CD4-positive, alpha-beta T cell treated with Interleukin-4 for 1 hour (primary cell): ENCODE measurements at regions not wholly inside any gene's neighbourhood (a gene's known extent, or its start where the extent isn't known, plus 50 kb on each side); places are given as distances from the start of the nearest gene placed in this dataset.
"Not testable (repeated sequence)": the region's sequence is repeated elsewhere in the genome, so short reads cannot be mapped to it uniquely, and the experiment has no call there.

ENCODE experiments used
- DNase-seq, 2 donors: peaks; one replicate each; pipeline ENCODE4 v3.0.0-alpha.2; 2020 to 2022

DNA sequence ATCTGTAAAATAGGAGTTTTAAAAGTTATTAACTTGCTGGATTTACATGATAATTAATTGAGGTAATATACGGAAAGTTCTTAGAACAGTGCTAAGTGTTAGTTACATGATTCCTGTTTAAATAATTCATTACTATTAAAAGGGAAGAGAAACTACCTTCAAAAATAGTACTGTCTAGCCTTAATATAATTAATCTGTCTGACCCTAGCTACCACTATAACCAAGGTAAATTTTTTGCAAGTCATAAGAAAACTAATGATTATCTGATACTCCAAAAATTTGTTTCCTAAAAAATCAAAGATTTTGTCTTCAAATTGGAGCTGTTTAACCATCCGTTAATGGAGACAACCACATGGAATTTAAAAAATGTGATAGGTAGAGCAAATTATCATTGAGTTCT is 294.3 kb upstream of the FBXO33 start:
- no peak for DNase-seq

DNA sequence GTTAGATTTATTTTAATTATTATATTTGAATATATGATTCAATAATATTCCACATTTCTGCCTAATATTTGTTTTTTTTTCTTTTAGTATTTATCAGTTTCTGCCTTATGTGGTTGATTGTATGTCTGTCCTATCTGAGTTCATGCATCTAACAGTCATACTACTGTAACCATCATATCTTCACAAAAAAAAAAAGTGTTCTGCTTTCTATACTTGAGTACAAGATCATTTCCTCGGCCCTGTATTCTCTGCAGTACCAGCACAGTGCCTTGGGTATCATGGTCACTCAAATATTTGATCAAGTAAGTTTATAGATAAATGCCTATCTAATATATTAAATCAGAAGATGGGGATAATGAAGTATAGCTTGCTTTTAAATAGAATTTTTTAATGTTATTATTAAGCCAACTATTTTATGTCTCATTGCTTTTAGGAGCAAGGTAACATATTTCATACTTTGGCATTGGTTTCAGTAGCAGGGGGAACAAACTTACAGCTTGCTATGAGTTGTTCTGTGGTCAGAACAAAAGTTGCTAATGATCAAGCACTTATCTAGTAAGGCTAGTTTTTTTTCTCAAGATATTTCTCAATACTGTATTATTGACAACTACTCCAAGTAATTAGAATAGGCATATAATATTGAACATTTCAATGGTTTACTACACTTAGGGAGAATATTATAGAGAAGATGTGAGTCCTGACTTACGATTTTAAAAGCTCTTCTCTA is 290.5 kb upstream of the FBXO33 start:
- no peak for DNase-seq

DNA sequence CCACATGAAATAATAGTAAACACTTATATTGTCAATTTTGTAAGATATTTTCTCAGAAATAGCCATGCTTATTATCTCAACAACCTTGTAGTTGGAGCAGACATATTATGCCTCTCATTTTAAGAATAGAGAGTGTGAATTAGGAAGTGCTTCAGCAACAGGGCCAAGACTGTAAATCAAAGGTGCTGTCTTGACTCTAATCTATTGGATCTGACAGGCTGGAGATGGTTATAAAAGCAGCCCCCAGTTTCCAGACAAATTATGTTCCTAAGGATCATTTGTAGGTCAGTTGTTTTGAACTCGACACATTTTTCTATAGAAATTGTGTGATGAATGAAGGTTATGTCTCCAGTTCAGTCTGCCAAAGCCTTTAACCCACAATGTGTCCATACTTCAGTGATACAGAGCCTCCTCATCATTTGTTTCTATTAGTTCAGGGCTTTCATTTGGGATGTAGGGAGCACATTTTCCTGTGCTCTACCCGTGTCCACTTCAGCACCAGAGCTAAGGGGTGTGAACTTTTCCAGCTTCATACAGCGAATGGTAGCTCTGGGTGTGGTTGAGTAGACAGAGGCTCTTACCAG is 284.8 kb upstream of the FBXO33 start:
- no peak for DNase-seq

DNA sequence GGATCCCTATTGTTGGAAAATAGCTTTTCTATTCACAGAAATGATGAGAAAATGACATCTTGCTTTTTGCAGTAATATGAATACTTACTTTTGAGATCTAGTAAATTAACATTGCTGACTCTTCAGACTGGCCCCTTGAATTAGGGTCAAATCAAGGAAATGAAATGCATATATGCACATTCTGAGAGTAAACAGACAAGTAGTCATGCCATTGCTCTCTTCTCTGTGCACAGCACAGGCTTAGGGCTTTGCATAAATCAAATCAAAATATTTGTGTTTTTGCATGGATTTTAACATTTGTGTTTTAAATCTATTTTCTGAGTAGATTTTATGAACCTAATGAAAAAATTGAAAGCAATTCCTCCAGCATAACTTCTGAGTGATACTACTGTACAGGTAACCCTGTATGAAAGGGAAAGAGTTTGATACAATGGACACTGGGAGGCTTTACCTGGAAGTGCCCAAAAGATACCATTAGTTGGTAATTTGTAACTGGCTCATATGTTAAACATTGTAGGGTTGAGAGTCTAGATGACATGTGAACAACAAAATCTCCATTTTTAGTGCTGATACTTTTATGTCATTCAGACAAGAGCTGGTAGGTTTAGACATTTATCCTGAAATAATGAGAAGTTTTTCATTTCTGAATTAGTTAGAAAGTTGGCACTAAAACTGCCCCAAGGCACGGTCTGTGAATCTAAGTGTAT is 280.2 kb upstream of the FBXO33 start:
- DNase-seq = no peak

DNA sequence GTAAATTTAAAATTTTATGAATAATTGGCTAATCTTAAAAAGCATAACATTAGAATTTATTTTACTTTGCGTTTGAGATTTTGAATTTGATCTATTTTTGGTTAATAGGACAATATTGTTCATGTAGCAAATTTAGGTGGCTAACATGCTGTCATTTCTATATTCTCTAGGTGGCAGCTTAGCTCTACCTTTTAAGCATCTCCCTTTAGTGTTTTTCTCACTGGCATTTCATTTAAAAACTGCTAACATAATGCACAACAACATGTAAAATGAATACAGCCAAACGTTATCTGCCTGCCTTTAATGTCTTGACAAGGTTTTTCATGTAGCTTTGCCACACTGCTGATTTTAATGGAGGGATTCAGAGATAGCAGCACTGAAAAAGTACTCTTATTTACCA is 272.4 kb upstream of the FBXO33 start:
- DNase-seq = no peak

DNA sequence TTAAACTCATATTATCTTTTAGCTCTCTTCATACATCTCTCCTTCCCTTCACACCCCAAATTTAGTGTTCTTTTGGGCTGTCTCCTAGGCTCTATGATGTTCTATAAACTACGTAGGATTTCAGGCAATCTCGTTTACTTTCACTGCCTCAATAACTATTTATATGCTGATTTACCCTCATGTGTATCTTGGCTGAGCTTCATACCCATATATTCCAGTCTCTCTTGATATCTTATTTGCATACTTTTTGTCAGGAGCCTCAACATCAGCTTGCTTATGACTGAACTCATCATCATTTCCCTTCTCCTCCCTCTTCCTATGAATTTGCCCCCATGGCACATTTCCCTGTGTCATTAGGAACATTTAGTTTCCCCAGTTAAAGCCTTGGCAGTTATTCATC is 262.1 kb upstream of the FBXO33 start:
- no peak for DNase-seq

DNA sequence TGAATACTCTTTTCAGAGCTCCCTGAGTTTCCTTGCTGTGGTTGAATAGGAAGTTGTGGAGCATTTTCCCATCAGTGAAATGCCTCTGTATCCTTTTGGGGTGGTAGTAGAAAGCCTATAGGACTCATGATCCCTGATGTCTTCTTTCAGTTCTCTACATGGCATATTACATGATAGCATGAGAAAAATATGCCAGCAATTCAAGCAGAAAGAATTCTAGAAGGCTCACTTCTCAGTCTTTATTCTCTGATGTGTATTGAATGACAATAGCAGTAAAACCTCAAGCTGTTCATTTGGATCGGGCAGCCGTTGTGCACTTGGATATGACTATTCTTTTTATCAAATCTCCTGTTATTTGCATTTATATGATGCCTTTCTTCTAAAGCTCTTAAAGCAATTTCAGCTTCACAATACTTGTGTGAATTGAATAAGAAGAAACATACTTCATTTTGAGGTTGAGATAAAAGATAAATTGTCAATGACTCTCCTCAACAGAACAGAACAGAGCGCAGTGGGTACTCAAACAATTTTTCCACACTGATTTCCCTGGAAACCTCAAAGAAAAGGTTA is 251.5 kb upstream of the FBXO33 start:
- DNase-seq = no peak

DNA sequence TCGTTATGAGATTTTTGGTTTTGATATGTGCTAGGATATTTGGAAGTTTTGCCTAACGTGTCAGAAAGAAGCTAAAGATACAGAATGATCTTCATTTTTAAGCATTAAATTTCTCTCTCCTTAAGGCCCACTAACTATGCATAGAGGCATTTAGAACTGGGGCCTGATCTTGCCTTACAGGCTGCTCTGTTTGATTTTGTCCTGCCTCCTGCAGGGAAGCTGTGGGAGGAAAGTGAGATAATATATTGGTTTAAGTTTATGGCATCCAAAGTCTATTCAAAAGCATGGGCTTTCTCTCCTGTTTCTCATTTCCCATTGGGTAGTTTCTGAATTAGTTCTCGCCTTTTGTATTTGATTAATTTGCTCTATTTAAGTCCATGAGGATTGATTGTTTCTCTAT is 250.3 kb upstream of the FBXO33 start:
- DNase-seq = no peak

DNA sequence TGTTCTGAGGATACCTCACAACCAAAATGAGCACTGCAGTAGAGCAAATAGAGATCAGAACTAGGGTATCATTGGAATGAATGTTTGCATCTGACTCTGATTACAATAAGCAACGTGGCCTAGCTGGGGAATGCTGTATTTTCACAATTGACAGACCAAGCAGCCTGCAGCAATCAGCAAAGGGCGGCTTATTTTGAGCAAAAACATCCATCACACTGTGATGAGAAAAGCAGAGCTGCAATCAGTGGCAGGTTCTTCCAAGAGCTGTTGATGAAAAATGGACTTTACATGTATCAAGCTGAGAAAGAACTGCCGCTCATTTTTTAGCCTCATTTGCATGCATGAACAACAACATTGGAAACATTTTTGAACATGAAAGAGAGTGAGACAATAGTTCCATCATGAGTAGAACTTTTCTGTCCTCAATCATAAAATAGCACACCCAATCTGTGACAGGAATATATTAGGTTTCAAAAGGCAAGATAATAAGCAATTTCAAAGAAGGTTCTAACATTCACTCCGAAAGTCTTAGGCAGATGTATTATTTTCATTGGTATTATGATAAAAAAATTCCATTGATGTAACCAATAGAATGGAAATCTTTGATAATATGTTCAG is 249.7 kb upstream of the FBXO33 start:
- no peak for DNase-seq

DNA sequence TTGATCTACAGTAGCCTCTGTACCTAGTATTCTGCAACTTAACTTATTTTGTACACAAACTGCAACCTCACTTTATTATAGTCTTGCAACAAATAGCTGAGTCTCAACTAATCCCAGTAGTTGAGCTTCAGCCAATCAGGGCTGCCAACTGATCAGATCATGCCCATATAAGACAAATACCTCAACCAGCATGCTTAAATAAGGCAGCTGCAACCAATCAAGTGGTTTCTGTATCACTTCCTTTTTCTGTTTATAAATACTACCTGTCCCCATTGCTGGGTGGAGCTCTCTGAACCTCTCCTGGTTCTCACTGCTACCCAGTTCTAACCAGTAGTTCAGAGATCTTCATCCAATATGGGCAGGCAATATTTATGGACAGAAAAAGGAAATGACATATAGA is 248.5 kb upstream of the FBXO33 start:
- no peak for DNase-seq

DNA sequence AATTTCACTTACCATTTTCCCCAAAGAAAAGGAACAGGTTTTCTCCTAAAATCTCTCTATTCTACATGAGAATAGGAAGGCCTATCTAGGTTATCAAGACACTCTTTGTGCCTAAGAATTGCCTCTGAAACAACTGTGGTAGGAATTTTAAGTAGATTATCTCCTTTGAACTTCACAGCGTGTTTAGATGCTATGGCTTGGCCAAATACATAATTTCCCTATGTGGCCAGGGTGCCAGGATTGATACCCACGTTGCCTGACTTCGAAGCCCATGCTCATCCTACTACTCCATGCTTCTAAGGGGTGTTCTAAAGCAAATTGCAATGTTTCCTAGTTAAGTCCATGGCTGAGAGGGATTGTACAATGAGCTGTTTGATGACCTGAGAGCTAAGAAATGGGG is 241.5 kb upstream of the FBXO33 start:
- DNase-seq = no peak

DNA sequence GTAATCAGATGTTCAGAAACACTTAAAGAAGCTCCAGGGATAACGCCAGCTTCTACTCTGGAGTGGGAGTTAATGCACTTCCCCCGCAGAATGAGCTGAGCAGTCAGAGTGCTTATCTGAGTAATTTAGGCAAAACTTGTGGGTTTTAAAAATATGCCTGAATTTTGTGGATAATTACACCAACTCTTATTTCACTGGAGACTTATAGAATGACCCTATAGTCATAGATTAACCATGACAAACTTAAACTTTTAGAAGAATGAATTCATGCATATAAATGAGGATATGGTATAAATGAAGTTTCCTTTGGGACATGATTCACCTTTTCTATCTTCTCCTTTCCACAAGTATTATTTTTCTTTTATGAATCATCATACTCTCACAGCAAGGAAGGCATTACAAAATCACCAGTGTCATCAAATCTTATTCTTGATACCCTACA is 241.1 kb upstream of the FBXO33 start:
- DNase-seq = no peak

DNA sequence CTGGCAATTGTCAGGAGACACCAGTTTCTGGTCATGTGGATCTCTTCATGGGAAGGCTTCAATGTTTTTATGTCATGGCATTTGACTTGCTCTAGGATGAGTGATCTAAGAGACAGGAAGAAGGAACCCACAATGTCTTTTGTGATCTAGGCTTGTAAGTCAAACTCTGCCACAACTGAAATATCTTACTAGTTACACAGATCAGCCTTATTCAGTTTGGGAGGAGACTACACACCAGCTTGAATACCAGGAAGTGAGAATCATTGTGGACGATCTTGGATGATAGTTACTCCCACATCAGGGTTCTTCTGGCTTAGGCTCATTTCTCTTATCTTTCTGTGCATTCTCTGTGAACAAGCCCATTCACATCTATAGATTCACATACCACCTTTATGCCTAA is 236.2 kb upstream of the FBXO33 start:
- DNase-seq = no peak

DNA sequence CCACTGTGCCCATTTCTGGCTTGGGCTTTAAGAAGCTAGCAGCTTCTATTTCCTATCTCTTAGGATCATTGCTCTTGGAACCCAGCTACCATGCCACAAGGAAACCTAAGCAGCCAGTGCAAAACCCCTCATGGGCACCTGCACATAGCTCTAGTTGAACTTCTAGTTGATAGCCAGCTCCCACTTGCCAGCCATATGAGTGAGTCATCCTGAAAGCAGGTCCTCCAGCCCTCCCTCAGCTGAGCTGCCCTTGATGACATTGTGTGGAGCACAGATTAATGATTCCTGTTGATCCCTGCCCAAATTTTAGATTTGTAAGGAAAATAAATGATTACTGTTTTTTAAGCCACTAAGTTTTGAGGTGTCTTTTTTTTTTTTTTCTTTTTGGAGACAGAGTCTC is 234.2 kb upstream of the FBXO33 start:
- no peak for DNase-seq

DNA sequence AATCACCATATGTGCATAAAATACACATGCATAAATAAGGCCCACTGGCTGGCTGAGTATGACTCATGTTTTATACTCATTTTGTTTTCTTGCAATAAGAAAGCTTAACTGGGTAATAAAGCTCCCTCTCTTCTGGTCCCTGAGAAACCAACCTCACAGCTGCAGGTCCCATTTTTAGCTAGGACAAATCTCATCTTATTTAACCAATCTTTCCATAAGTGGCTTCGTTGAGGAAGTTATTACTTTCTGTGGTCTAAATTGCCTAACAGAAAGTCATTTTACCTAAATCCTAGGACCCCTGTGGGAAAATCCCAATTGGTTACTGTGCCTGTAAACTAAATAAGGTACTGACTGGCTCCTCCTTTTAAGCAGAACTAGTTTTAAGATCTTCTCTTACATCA is 232.8 kb upstream of the FBXO33 start:
- DNase-seq = no peak

DNA sequence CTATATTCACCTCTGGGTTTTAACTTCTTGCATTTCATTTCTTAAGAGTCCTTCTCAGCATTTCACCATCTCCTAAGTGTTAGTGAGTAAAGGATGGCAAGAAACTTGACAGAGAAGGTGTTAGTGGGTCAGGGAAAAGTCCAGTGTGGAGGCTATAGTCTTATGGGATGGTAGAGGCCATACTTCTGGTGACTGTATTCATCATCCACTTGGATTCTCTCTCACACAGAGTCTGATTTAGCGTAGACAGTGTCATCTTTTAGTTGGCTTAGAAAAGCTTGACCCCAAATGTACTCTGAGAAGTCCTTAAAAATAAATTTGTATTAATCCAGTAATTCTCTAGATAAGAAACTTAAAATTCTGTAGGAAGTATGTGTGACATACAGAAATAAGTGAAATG is 232.4 kb upstream of the FBXO33 start:
- no peak for DNase-seq

DNA sequence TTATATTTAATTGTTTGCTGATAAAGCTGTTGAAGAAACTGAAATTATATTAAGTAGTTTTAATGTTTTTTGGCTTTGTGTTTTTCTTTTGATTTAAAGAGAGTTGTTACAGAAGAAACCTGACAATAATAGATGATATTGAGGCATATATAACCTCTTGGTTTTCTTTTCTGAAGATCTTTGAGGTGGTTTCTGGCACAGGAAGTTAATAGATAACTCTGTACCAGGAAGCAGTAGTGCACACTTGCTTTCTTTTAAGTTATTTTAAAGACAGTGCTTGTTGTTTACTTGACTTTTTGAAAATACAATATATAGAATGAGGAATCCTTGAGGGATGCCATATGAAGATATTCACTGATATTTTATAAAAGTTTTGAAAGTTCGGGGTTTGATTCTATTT is 209.0 kb upstream of the FBXO33 start:
- DNase-seq = peak in 1 of 2 donors; percentile 34

DNA sequence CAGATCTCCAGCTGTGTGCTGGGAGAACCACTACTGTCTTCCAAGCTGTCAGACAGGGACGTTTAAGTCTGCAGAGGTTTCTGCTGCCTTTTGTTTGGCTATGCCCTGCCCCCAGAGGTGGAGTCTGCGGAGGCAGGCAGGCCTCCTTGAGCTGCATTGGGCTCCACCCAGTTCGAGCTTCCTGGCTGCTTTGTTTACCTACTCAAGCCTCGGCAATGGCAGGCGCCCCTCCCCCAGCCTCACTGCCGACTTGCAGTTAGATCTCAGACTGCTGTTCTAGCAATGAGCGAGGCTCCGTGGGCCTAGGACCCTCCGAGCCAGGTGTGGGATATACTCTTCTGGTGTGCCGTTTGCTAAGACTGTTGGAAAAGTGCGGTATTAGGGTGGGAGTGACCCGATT is 206.8 kb upstream of the FBXO33 start:
- not testable (repeated sequence) for DNase-seq

DNA sequence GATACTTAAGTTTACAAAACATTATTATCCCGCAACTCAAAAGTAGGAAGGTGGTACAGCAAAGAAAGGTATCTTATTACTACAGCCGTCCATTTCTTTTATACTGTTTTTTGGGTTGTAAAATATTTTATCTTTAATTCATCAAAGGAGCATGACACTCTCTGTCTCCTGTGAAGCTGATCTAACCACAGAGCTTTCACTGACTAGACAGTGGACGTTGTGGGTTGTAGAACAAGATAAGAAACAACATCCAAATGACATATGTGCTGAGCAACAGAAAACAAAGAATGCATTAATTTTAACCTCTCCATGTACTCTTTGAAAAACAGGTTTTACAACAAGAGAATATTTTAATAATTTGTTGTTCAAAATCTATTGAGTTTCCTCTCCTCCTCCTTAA is 195.9 kb upstream of the FBXO33 start:
- DNase-seq = peak in 1 of 2 donors; percentile 26

DNA sequence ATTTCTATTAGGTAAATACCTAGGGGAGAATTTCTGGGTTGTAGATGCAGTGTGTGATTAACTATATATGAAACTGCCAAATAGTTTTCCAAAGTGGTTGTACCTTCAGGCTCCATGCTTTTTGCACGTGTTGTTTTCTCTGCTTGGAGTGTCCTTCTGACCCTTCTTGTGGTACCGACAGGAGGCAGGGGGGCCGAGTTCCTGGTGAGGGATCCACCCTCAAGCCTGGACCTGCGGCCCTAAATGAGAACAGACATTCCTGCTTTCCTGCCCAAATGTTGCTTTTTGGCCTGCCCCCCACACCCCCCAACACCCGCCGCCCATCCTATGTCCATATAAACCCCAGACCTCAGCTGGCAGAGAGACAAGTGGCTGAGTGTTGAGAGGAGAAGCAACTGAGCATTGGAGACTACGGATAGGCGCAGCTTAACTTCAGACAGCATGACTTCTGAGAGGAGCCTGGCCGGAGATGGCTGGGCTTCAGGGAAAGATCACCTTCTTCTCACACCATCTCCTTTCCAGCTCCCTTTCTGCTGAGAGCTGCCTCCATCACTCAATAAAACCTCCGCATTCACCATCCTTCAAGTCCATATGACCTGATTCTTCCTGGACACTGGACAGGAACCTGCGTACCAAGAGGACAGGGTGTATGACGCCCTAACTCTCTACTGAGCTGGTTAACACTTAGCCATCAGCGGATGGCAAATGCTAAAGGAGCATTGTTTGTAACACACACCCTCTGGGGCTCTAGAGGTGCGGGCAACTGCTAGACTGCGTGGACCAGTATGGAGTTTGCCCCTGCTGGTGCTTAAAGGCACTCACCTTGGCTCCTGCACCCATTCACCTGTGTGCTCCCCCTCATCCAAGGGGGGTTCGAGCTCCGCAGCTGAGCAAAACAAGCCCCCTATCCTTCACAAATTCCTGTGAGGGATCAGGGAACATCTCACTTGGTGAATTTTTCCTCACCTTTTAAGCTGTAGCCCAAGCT is 194.7 kb upstream of the FBXO33 start:
- no peak for DNase-seq

DNA sequence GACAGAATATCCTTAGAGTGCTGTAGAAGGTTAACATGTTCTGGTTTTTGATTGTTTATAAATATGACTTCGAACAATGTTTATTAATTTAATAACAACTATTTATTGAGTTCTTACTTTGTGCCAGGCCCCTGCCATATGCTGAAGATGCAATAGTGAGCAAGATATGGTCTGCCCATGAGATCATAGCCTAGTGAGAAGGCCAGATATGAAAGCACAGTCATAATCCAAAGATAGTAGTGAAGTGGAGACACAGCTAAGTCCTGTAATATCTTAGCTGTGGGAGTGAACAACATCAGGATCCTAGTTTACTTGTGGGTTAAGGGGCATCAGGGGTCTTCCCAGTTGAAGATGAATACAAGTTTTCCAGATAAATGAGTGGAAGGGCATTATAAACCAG is 189.4 kb upstream of the FBXO33 start:
- no peak for DNase-seq

DNA sequence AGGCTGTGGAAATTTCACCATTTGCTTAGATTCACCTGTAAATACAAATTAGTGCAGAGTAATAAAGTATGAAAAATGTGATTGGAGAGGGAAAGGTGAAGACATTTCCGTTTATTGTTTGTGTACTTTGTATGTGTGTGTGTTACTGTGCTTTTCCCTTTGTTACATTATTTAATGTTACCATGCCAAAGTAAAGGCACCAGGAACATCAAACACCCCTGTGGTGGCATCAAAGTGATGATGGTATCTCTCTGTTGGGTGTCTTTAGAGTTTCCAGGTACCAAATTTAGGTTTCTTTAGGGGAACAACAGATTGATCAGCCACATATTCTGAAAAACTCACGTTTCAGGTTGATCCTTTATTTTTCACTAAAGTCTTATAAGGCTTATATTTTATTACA is 189.0 kb upstream of the FBXO33 start:
- peak in 1 of 2 donors; percentile 17 for DNase-seq
